GM21717 (cell line): ENCODE measurements at regions not wholly inside any gene's neighbourhood (a gene's known extent, or its start where the extent isn't known, plus 50 kb on each side); places are given as distances from the start of the nearest gene placed in this dataset.

Source experiments
- ATAC-seq: cut with Tn5 transposase; IDR thresholded peaks from one replicate; pipeline ENCODE4 v1.9.1; 2021; ENCODE audit warnings: mild to moderate bottlenecking, moderate library complexity; ENCODE audit not compliant: unreplicated experiment

GRCh38 chr9:36763778-36764177 lies 191.1 kb downstream of the MELK start:
- no peak for ATAC-seq

- ATAC-seq: no peak
These were observed 191.8 kb downstream of the MELK start for GRCh38 chr9:36764364-36765076.

- ATAC-seq: no peak
These were observed 192.3 kb downstream of the MELK start for GRCh38 chr9:36765077-36765390.

GRCh38 chr9:36765468-36766341 lies 193.0 kb downstream of the MELK start:
- peak; percentile 97 for ATAC-seq

GRCh38 chr9:36768677-36769076 lies 196.0 kb downstream of the MELK start:
- ATAC-seq: no peak

- no peak for ATAC-seq
These were observed 197.3 kb downstream of the MELK start for GRCh38 chr9:36770025-36770424.

- ATAC-seq: no peak
These were observed 200.0 kb downstream of the MELK start for GRCh38 chr9:36772449-36773403.

- no peak for ATAC-seq
These were observed 206.0 kb downstream of the MELK start for GRCh38 chr9:36778682-36779081.

GRCh38 chr9:36779582-36779981 lies 206.9 kb downstream of the MELK start:
- no peak for ATAC-seq

- ATAC-seq: no peak
These were observed 207.5 kb downstream of the MELK start for GRCh38 chr9:36780186-36780585.

GRCh38 chr9:36781533-36781932 lies 208.8 kb downstream of the MELK start:
- ATAC-seq: no peak
